WTC11 (cell line): ENCODE measurements at regions not wholly inside any gene's neighbourhood (a gene's known extent, or its start where the extent isn't known, plus 50 kb on each side); places are given as distances from the start of the nearest gene placed in this dataset.

ENCODE experiments used
- ATAC-seq: fragments of 200-7000 bp; cut with Tn5 transposase; 2 replicates; pipeline ENCODE4 v1.10.0; 2021; ENCODE audit warnings: mild to moderate bottlenecking, moderate library complexity
- CTCF ChIA-PET: fragments of 300-600 bp; sonication (Branson Sonifier 250); formaldehyde crosslinking; loops from one replicate; lab custom pipeline; 2021; ENCODE audit warnings: antibody characterized with exemption; lab: Charles Lee
- POLR2A ChIA-PET: fragments of 350-600 bp; sonication (Branson Sonifier 250); formaldehyde crosslinking; loops from one replicate; lab custom pipeline; 2021; ENCODE audit warnings: antibody characterized with exemption; lab: Charles Lee
- DNase-seq: peaks from one replicate; pipeline ENCODE4 v3.0.0; 2021; ENCODE audit warnings: low spot score
- H3K27ac Mint-ChIP-seq: 2 replicates; pipeline ENCODE4 v1.8.0; 2021; ENCODE audit warnings: mixed read lengths
- H3K27me3 Mint-ChIP-seq: 2 replicates; pipeline ENCODE4 v1.8.0; 2021; ENCODE audit warnings: low read depth, mild to moderate bottlenecking, moderate library complexity, mixed read lengths
- H3K36me3 Mint-ChIP-seq: 2 replicates; pipeline ENCODE4 v1.8.0; 2021; ENCODE audit warnings: mixed read lengths
- H3K4me1 Mint-ChIP-seq: 2 replicates; pipeline ENCODE4 v1.8.0; 2022; ENCODE audit warnings: mixed read lengths
- H3K4me3 Mint-ChIP-seq: 2 replicates; pipeline ENCODE4 v1.8.0; 2021; ENCODE audit warnings: mild to moderate bottlenecking, moderate library complexity, mixed read lengths
- H3K9me3 Mint-ChIP-seq: 2 replicates; pipeline ENCODE4 v1.8.0; 2021; ENCODE audit warnings: mixed read lengths
- AR ChIP-seq: fragments of 250-450 bp; sonication (Bioruptor Pico); IDR thresholded peaks from 2 replicates; pipeline ENCODE4 v1.9.0; 2021; ENCODE audit warnings: mild to moderate bottlenecking
- ARID4B ChIP-seq: sonication (generic); formaldehyde crosslinking; IDR thresholded peaks from 2 replicates; pipeline ENCODE4 v1.8.0; 2023; ENCODE audit warnings: missing genetic modification reagents, mild to moderate bottlenecking, borderline replicate concordance
- ATF1 ChIP-seq: sonication (generic); formaldehyde crosslinking; IDR thresholded peaks from 2 replicates; pipeline ENCODE4 v1.8.1; 2023; ENCODE audit warnings: mild to moderate bottlenecking, moderate library complexity, missing genetic modification reagents
- ATF2 ChIP-seq: sonication (generic); formaldehyde crosslinking; IDR thresholded peaks from 2 replicates; pipeline ENCODE4 v1.8.1; 2022; ENCODE audit warnings: low read depth, missing genetic modification reagents, borderline replicate concordance
- ATF3 ChIP-seq: sonication (generic); formaldehyde crosslinking; conservative IDR thresholded peaks from 2 replicates; pipeline ENCODE4 v1.8.1; 2022; ENCODE audit warnings: mild to moderate bottlenecking, missing genetic modification reagents
- E2F4 ChIP-seq: sonication (generic); formaldehyde crosslinking; IDR thresholded peaks from 2 replicates; pipeline ENCODE4 v1.8.1; 2022; ENCODE audit warnings: low read depth, mild to moderate bottlenecking, moderate library complexity, missing genetic modification reagents, borderline replicate concordance
- ERG ChIP-seq: fragments of 250-450 bp; sonication (Bioruptor Pico); IDR thresholded peaks from 2 replicates; pipeline ENCODE4 v1.8.0; 2021; ENCODE audit warnings: mild to moderate bottlenecking
- GRHL2 ChIP-seq: fragments of 250-450 bp; sonication (Bioruptor Pico); IDR thresholded peaks from 2 replicates; pipeline ENCODE4 v1.8.0; 2022; ENCODE audit warnings: mild to moderate bottlenecking, moderate library complexity; ENCODE audit not compliant: insufficient replicate concordance, severe bottlenecking
- JAZF1 ChIP-seq: fragments of 250-450 bp; sonication (Bioruptor Pico); IDR thresholded peaks from 2 replicates; pipeline ENCODE4 v1.9.0; 2021; ENCODE audit warnings: moderate library complexity, mild to moderate bottlenecking, inconsistent platforms
- MAX ChIP-seq: sonication (generic); formaldehyde crosslinking; IDR thresholded peaks from 2 replicates; pipeline ENCODE4 v1.8.0; 2022; ENCODE audit warnings: mild to moderate bottlenecking, missing genetic modification reagents
- NFATC4 ChIP-seq: fragments of 250-450 bp; sonication (Bioruptor Pico); IDR thresholded peaks from 2 replicates; pipeline ENCODE4 v1.9.0; 2021; ENCODE audit warnings: mild to moderate bottlenecking
- NR1H2 ChIP-seq: sonication (generic); formaldehyde crosslinking; IDR thresholded peaks from 2 replicates; pipeline ENCODE4 v1.9.0; 2021; ENCODE audit warnings: mild to moderate bottlenecking, moderate library complexity, missing genetic modification reagents
- NR3C1 ChIP-seq: sonication (generic); formaldehyde crosslinking; conservative IDR thresholded peaks from 2 replicates; pipeline ENCODE4 v1.8.1; 2023; ENCODE audit warnings: low read depth, mild to moderate bottlenecking, missing genetic modification reagents
- PRRX2 ChIP-seq: fragments of 250-450 bp; sonication (Bioruptor Pico); IDR thresholded peaks from 2 replicates; pipeline ENCODE4 v1.8.0; 2021; ENCODE audit warnings: mild to moderate bottlenecking
- SP1 ChIP-seq: sonication (generic); formaldehyde crosslinking; conservative IDR thresholded peaks from 2 replicates; pipeline ENCODE4 v1.8.1; 2022; ENCODE audit warnings: missing genetic modification reagents
- TCF7 ChIP-seq: sonication (generic); formaldehyde crosslinking; IDR thresholded peaks from 2 replicates; pipeline ENCODE4 v1.8.0; 2022; ENCODE audit warnings: mild to moderate bottlenecking, low read depth, missing genetic modification reagents, moderate library complexity
- TEAD1 ChIP-seq: sonication (generic); formaldehyde crosslinking; IDR thresholded peaks from 2 replicates; pipeline ENCODE4 v1.8.0; 2022; ENCODE audit warnings: mild to moderate bottlenecking, missing genetic modification reagents
- ZMAT4 ChIP-seq: fragments of 250-450 bp; sonication (Bioruptor Pico); IDR thresholded peaks from 2 replicates; pipeline ENCODE4 v1.9.0; 2021; ENCODE audit warnings: mild to moderate bottlenecking
- ZNF532 ChIP-seq: fragments of 250-450 bp; sonication (Bioruptor Pico); IDR thresholded peaks from 2 replicates; pipeline ENCODE4 v1.9.0; 2021; ENCODE audit warnings: mild to moderate bottlenecking, borderline replicate concordance

GRCh38 chr22:27400811-27401210 is 400.7 kb downstream of the MN1 start (continued):
- TF ChIP-seq ATF3 (CRISPR knock-in tag) (no peak), PRRX2 (CRISPR knock-in tag) (no peak), TEAD1 (CRISPR knock-in tag) (no peak), NR1H2 (CRISPR knock-in tag) (no peak), ARID4B (no peak), TCF7 (no peak), SP1 (CRISPR knock-in tag) (no peak), ATF2 (CRISPR knock-in tag) (no peak)

- ChIA-PET POLR2A (no interaction called here), CTCF (no interaction called here)
- no peak overlapping the region for H3K4me3 Mint-ChIP-seq
- H3K36me3 Mint-ChIP-seq: no peaks in the 10 kb centered on the region
- peaks cover 8% of the 10 kb centered on the region for H3K9me3 Mint-ChIP-seq
- no peak for DNase-seq
- no peaks in the 10 kb centered on the region for H3K27me3 Mint-ChIP-seq
- ATAC-seq: no peak
- peaks cover 2% of the 10 kb centered on the region; the same call in 1 of the 2 replicates for H3K4me1 Mint-ChIP-seq
- H3K27ac Mint-ChIP-seq: no peak overlapping the region
- TF ChIP-seq ATF1 (CRISPR knock-in tag): no peak
- TF ChIP-seq MAX (CRISPR knock-in tag): no peak
- TF ChIP-seq AR: no peak
- TF ChIP-seq NFATC4 (CRISPR knock-in tag): no peak
- no peak for TF ChIP-seq NR3C1
- TF ChIP-seq ZMAT4 (CRISPR knock-in tag): no peak
- TF ChIP-seq GRHL2 (CRISPR knock-in tag): no peak
- no peak for TF ChIP-seq ATF3 (CRISPR knock-in tag)
- TF ChIP-seq E2F4 (CRISPR knock-in tag): no peak
- no peak for TF ChIP-seq ZNF532 (CRISPR knock-in tag)
- TF ChIP-seq ERG (CRISPR knock-in tag): no peak
- no peak for TF ChIP-seq JAZF1
These were observed 400.2 kb downstream of the MN1 start for GRCh38 chr22:27401321-27401720.
